Endothelial cell of umbilical vein (primary cell): ENCODE measurements at regions not wholly inside any gene's neighbourhood (a gene's known extent, or its start where the extent isn't known, plus 50 kb on each side); places are given as distances from the start of the nearest gene placed in this dataset.

Experiments used
- BruUV-seq: library from RNA; stranded (reverse); fragments of 400-500 nt; replicated peaks from 2 replicates; lab custom pipeline; 2021; lab: Mats Ljungman, UMichigan
- CTCF ChIA-PET: fragments of 300-600, 350-600 bp; sonication (Branson Sonifier 250); formaldehyde crosslinking; loops from one replicate; lab custom pipeline; 2021; ENCODE audit warnings: antibody characterized with exemption, inconsistent platforms; lab: Charles Lee
- POLR2A ChIA-PET: fragments of 300-600, 350-600 bp; sonication (Branson Sonifier 250); formaldehyde crosslinking; loops from one replicate; lab custom pipeline; 2021; ENCODE audit warnings: antibody characterized with exemption, inconsistent platforms; lab: Charles Lee
- DNase-seq: peaks from one replicate; pipeline ENCODE4 v3.0.0-alpha.2; 2011; ENCODE audit warnings: low read depth, low spot score
- FAIRE-seq: peaks from 2 replicates; lab custom pipeline; 2011; peaks lifted over from hg19 to GRCh38; lab: Jason Lieb, UNC
- H2AFZ ChIP-seq: 2 replicates; pipeline ENCODE4 v1.6.0; 2012; ENCODE audit warnings: low read depth, low read length, control low read depth, inconsistent platforms
- H3K27ac ChIP-seq: 2 replicates; pipeline ENCODE4 v1.5.1; 2011; ENCODE audit warnings: low read depth, mild to moderate bottlenecking, control low read depth, low read length, moderate library complexity; ENCODE audit not compliant: insufficient read depth
- H3K27me3 ChIP-seq, 2 experiments: 2 replicates each; pipeline versions ENCODE4 v1.6.0 to v1.6.1; 2011; ENCODE audit warnings: low read length in 2 of 2, mixed read lengths in 1 of 2; ENCODE audit not compliant: control insufficient read depth in 2 of 2, insufficient read depth in 2 of 2
- H3K36me3 ChIP-seq, 2 experiments: 2 replicates in 1 of 2; 3 replicates in 1 of 2; pipeline ENCODE4 v1.5.1; 2011; ENCODE audit warnings: low read length in 2 of 2, mild to moderate bottlenecking in 1 of 2, moderate library complexity in 1 of 2; ENCODE audit not compliant: control insufficient read depth in 2 of 2, insufficient read depth in 2 of 2; ENCODE audit errors: extremely low read depth in 1 of 2
- H3K4me1 ChIP-seq: 3 replicates; pipeline ENCODE4 v1.5.1; 2011; ENCODE audit warnings: mild to moderate bottlenecking, low read length; ENCODE audit not compliant: control insufficient read depth, insufficient read depth; ENCODE audit errors: extremely low read depth
- H3K4me2 ChIP-seq: 2 replicates; pipeline ENCODE4 v1.6.1; 2011; ENCODE audit warnings: low read length, control low read depth, mixed read lengths; ENCODE audit not compliant: insufficient read depth
- H3K4me3 ChIP-seq, 3 experiments: fragments of 200-600 bp in 1 of 3; sonication (generic), shearing (Covaris generic) in 1 of 3; replicated peaks in 1 of 3; 2 replicates each; pipeline ENCODE4 v1.5.1; 2011 to 2016; ENCODE audit warnings: control low read depth in 3 of 3, low read length in 3 of 3, mild to moderate bottlenecking in 2 of 3, inconsistent platforms in 1 of 3, low read depth in 1 of 3, moderate library complexity in 1 of 3; ENCODE audit not compliant: insufficient read depth in 1 of 3
- H3K79me2 ChIP-seq: 2 replicates; pipeline ENCODE4 v1.6.0; 2012; ENCODE audit warnings: low read length, inconsistent platforms; ENCODE audit not compliant: control insufficient read depth, insufficient read depth
- H3K9ac ChIP-seq: replicated peaks from 2 replicates; pipeline ENCODE3; 2011; ENCODE audit warnings: low read length, control low read depth; ENCODE audit not compliant: insufficient read depth; ENCODE audit errors: extremely low read depth
- H3K9me1 ChIP-seq: replicated peaks from 3 replicates; pipeline ENCODE4 v1.6.0; 2011; ENCODE audit warnings: mild to moderate bottlenecking, low read length; ENCODE audit not compliant: control insufficient read depth, insufficient read depth; ENCODE audit errors: extremely low read depth
- H3K9me3 ChIP-seq: replicated peaks from 2 replicates; pipeline ENCODE4 v1.5.1; 2012; ENCODE audit warnings: low read length, inconsistent platforms; ENCODE audit not compliant: control insufficient read depth, insufficient read depth
- H4K20me1 ChIP-seq: replicated peaks from 2 replicates; pipeline ENCODE3; 2011; ENCODE audit warnings: mild to moderate bottlenecking, low read length; ENCODE audit not compliant: control insufficient read depth, insufficient read depth; ENCODE audit errors: extremely low read depth
- CTCF ChIP-seq, 2 donors: IDR thresholded peaks; 1 replicate in 1 of 2; 2 replicates in 1 of 2; pipeline ENCODE4 v1.5.1; 2011; ENCODE audit warnings: low read length in 2 of 2, mild to moderate bottlenecking in 2 of 2, moderate library complexity in 2 of 2, control low read depth in 1 of 2, inconsistent platforms in 1 of 2, low read depth in 1 of 2; ENCODE audit not compliant: insufficient read depth in 1 of 2; ENCODE audit errors: extremely low read depth in 1 of 2
- EZH2 ChIP-seq: IDR thresholded peaks from 2 replicates; pipeline ENCODE4 v1.6.1; 2012; ENCODE audit warnings: borderline replicate concordance, low read depth, mild to moderate bottlenecking, moderate library complexity, low read length, inconsistent platforms; ENCODE audit not compliant: severe bottlenecking
- FOS ChIP-seq: IDR thresholded peaks from 2 replicates; pipeline ENCODE4 v1.6.1; 2011; ENCODE audit warnings: mild to moderate bottlenecking, low read length, moderate library complexity, borderline replicate concordance; ENCODE audit not compliant: insufficient read depth
- GATA2 ChIP-seq: IDR thresholded peaks from 2 replicates; pipeline ENCODE4 v1.7.0; 2011; ENCODE audit warnings: low read depth, mild to moderate bottlenecking, moderate library complexity, mixed read lengths, low read length; ENCODE audit not compliant: insufficient read length, insufficient read depth
- JUN ChIP-seq: IDR thresholded peaks from 2 replicates; pipeline ENCODE4 v1.6.1; 2011; ENCODE audit warnings: borderline replicate concordance, low read depth; ENCODE audit not compliant: insufficient read length, insufficient read depth
- MAX ChIP-seq: IDR thresholded peaks from 2 replicates; pipeline ENCODE4 v1.6.1; 2011; ENCODE audit not compliant: insufficient read depth, insufficient read length
- MYC ChIP-seq: IDR thresholded peaks from one replicate; pipeline ENCODE4 v1.6.1; 2011; ENCODE audit warnings: mild to moderate bottlenecking, low read depth, low read length
- POLR2A ChIP-seq: IDR thresholded peaks from 2 replicates; pipeline ENCODE4 v1.6.1; 2012; ENCODE audit warnings: low read depth, mild to moderate bottlenecking, control low read depth, low read length
- POLR2AphosphoS5 ChIP-seq: IDR thresholded peaks from 2 replicates; pipeline ENCODE4 v1.6.1; 2012; ENCODE audit warnings: low read depth, mild to moderate bottlenecking, control low read depth, low read length, moderate library complexity; ENCODE audit not compliant: insufficient read depth
- dilution Hi-C: fragments of 300-500 bp; cut with MboI; formaldehyde crosslinking; loops from one replicate; pipeline ENCODE4 v1.15.0; 2019; ENCODE audit warnings: low sequenced_read_pairs; ENCODE audit not compliant: extremely low pct_ligation_motif_present
- intact Hi-C: fragments of 100-400 bp; cut with micrococcal nuclease; formaldehyde crosslinking; loops from one replicate; pipeline ENCODE4 v1.10.0; 2022

- ChIA-PET POLR2A (interaction anchor here (0.7 kb wide), 1 partner anchor 189 kb away, joined by 3 read pairs; no protein-coding TSS in a partner anchor), CTCF (interaction anchor here (0.7 to 1.6 kb wide), 2 partner anchors 15 to 1222 kb away, joined by 4 read pairs; no protein-coding TSS in a partner anchor)
- Histone ChIP-seq H3K36me3 (no peaks in the 10 kb centered on the region), H3K27ac (no peak overlapping the region), H3K9me1 (no peaks in the 10 kb centered on the region), H3K79me2 (no peaks in the 10 kb centered on the region), H4K20me1 (no peaks in the 10 kb centered on the region), H3K27me3 (no peaks in the 10 kb centered on the region), H2AFZ (no peak overlapping the region), H3K4me2 (no peak overlapping the region), H3K4me1 (no peaks in the 10 kb centered on the region), H3K9me3 (no peaks in the 10 kb centered on the region), H3K4me3 (no peak overlapping the region), H3K9ac (no peak overlapping the region)
- dilution Hi-C loops (no loop called here), intact Hi-C loops (no loop called here)
- no peak for DNase-seq
- TF ChIP-seq POLR2AphosphoS5 (no peak), MYC (no peak), MAX (no peak), POLR2A (no peak), CTCF (IDR thresholded peaks at IDR 0.05; ENCODE audit: extremely low read depth in 1 of 2, insufficient read depth in 1 of 2, low read depth in 1 of 2, low read length in 2 of 2) (no peak), JUN (no peak), FOS (no peak), EZH2 (no peak), GATA2 (no peak)
- no TSS peak for BruUV-seq
- FAIRE-seq = no peak
Measured at GRCh38 chr6:141401168-141401567, 731.6 kb upstream of the GJE1 start.
